ENCODE measurements at regions not wholly inside any gene's neighbourhood (a gene's known extent, or its start where the extent isn't known, plus 50 kb on each side); places are given as distances from the start of the nearest gene placed in this dataset.

GRCh38 chr6:80689716-80690395 is 583.4 kb downstream of the BCKDHB start:
- in situ Hi-C loops (cut with HindIII; ENCODE audit: low sequenced_read_pairs), result no loop called here
- no peak for DNase-seq (ENCODE audit: low read depth)
- H3K4me3 ChIP-seq (ENCODE audit: low read depth, low read length), result no peak overlapping the region

GRCh38 chr6:80679992-80680391 is 573.5 kb downstream of the BCKDHB start:
- TF ChIP-seq CTCF (IDR thresholded peaks at IDR 0.05; ENCODE audit: low read depth, low read length, missing control alignments), result no peak
- H3K4me3 ChIP-seq (ENCODE audit: low read depth, low read length), result no peak overlapping the region
- in situ Hi-C loops (cut with HindIII; ENCODE audit: low sequenced_read_pairs), result no loop called here
- DNase-seq (ENCODE audit: low read depth), result no peak

More at GRCh38 chr6:80689716-80690395, 583.4 kb downstream of the BCKDHB start:
- no peak for TF ChIP-seq CTCF (IDR thresholded peaks at IDR 0.05; ENCODE audit: low read depth, low read length, missing control alignments)

- no peak overlapping the region for H3K4me3 ChIP-seq (ENCODE audit: low read depth, low read length)
- in situ Hi-C loops (cut with HindIII; ENCODE audit: low sequenced_read_pairs), result no loop called here
- TF ChIP-seq CTCF (IDR thresholded peaks at IDR 0.05; ENCODE audit: low read depth, low read length, missing control alignments), result no peak
- DNase-seq (ENCODE audit: low read depth), result no peak
Observed at GRCh38 chr6:80676386-80676785, 569.9 kb downstream of the BCKDHB start.

GRCh38 chr6:80674669-80675068 is 568.2 kb downstream of the BCKDHB start:
- in situ Hi-C loops (cut with HindIII; ENCODE audit: low sequenced_read_pairs), result no loop called here
- no peak for DNase-seq (ENCODE audit: low read depth)
- no peak overlapping the region for H3K4me3 ChIP-seq (ENCODE audit: low read depth, low read length)
- TF ChIP-seq CTCF (IDR thresholded peaks at IDR 0.05; ENCODE audit: low read depth, low read length, missing control alignments), result no peak

GRCh38 chr6:80673367-80673766 is 566.9 kb downstream of the BCKDHB start:
- in situ Hi-C loops (cut with HindIII; ENCODE audit: low sequenced_read_pairs), result no loop called here

GRCh38 chr6:80667006-80667405 is 560.5 kb downstream of the BCKDHB start:
- no peak for TF ChIP-seq CTCF (IDR thresholded peaks at IDR 0.05; ENCODE audit: low read depth, low read length, missing control alignments)
- no peak overlapping the region for H3K4me3 ChIP-seq (ENCODE audit: low read depth, low read length)

More at GRCh38 chr6:80673367-80673766, 566.9 kb downstream of the BCKDHB start:
- DNase-seq (ENCODE audit: low read depth), result no peak
- no peak for TF ChIP-seq CTCF (IDR thresholded peaks at IDR 0.05; ENCODE audit: low read depth, low read length, missing control alignments)
- H3K4me3 ChIP-seq (ENCODE audit: low read depth, low read length), result no peak overlapping the region

More at GRCh38 chr6:80667006-80667405, 560.5 kb downstream of the BCKDHB start:
- in situ Hi-C loops (cut with HindIII; ENCODE audit: low sequenced_read_pairs), result no loop called here
- DNase-seq (ENCODE audit: low read depth), result no peak
